B cell (primary cell): ENCODE measurements at regions not wholly inside any gene's neighbourhood (a gene's known extent, or its start where the extent isn't known, plus 50 kb on each side); places are given as distances from the start of the nearest gene placed in this dataset.

ENCODE experiments used
- ATAC-seq: fragments of 200-7000 bp; cut with Tn5 transposase; one replicate; pipeline ENCODE4 v1.10.0; 2021; ENCODE audit warnings: low read depth, mild to moderate bottlenecking, moderate number of reproducible peaks, moderate library complexity
- CTCF ChIA-PET: fragments of 350-600 bp; sonication (Branson Sonifier 250); formaldehyde crosslinking; loops from one replicate; lab custom pipeline; 2021; ENCODE audit warnings: antibody characterized with exemption, inconsistent platforms; lab: Charles Lee
- POLR2A ChIA-PET: fragments of 350-600 bp; sonication (Branson Sonifier 250); formaldehyde crosslinking; loops from one replicate; lab custom pipeline; 2021; ENCODE audit warnings: antibody characterized with exemption; lab: Charles Lee
- DNase-seq: peaks from one replicate; pipeline ENCODE4 v3.0.0; 2013
- H2AFZ ChIP-seq: 2 replicates; pipeline ENCODE4 v1.6.1; 2012; ENCODE audit warnings: mild to moderate bottlenecking, low read depth, low read length; ENCODE audit not compliant: insufficient read depth, poor library complexity, severe bottlenecking
- H3K27ac ChIP-seq, 2 donors: 1 replicate in 1 of 2; 2 replicates in 1 of 2; pipeline ENCODE4 v1.5.1; 2012 to 2013; ENCODE audit warnings: low read length in 2 of 2, mild to moderate bottlenecking in 2 of 2, moderate library complexity in 1 of 2
- H3K27me3 ChIP-seq, 4 experiments: fragments of 200-600 bp in 1 of 4; sonication (generic) in 1 of 4; replicated peaks in 1 of 4; 1 replicate in 2 of 4; 2 replicates in 2 of 4; pipeline versions ENCODE4 v1.6.1 to v1.7.0; 2013 to 2016; ENCODE audit warnings: low read length in 3 of 4, mild to moderate bottlenecking in 2 of 4, mixed read lengths in 1 of 4, moderate library complexity in 1 of 4; ENCODE audit not compliant: insufficient read depth in 4 of 4, control insufficient read depth in 3 of 4; ENCODE audit errors: control extremely low read depth in 1 of 4
- H3K36me3 ChIP-seq, 2 experiments: replicated peaks in 1 of 2; 1 replicate in 1 of 2; 2 replicates in 1 of 2; pipeline versions ENCODE4 v1.6.1 to v1.7.1; 2013; ENCODE audit warnings: low read length in 1 of 2; ENCODE audit not compliant: insufficient read depth in 2 of 2, control insufficient read depth in 1 of 2; ENCODE audit errors: control extremely low read depth in 1 of 2, extremely low read depth in 1 of 2
- H3K4me1 ChIP-seq, 2 donors: fragments of 200-600 bp in 1 of 2; sonication (generic) in 1 of 2; 1 replicate in 1 of 2; 2 replicates in 1 of 2; pipeline versions ENCODE4 v1.5.1 to v1.6.1; 2013 to 2017; ENCODE audit warnings: low read length in 2 of 2; ENCODE audit not compliant: control insufficient read depth in 2 of 2, insufficient read depth in 2 of 2
- H3K4me2 ChIP-seq: replicated peaks from 2 replicates; pipeline ENCODE3; 2012; ENCODE audit warnings: mild to moderate bottlenecking, low read depth, low read length; ENCODE audit not compliant: poor library complexity, severe bottlenecking
- H3K4me3 ChIP-seq, 5 experiments: fragments of 200-600 bp in 1 of 5; sonication (generic) in 1 of 5; 1 replicate in 3 of 5; 2 replicates in 2 of 5; pipeline versions ENCODE4 v1.5.1 to v1.7.0; 2011 to 2016; ENCODE audit warnings: low read length in 4 of 5, mild to moderate bottlenecking in 4 of 5, low read depth in 2 of 5, control low read depth in 1 of 5, moderate library complexity in 1 of 5; ENCODE audit not compliant: insufficient read depth in 1 of 5; ENCODE audit errors: control extremely low read depth in 1 of 5, extremely low read depth in 1 of 5
- H3K79me2 ChIP-seq: fragments of 200-600 bp; sonication (generic); one replicate; pipeline ENCODE4 v1.6.0; 2016; ENCODE audit warnings: low read length; ENCODE audit not compliant: control insufficient read depth, insufficient read depth
- H3K9ac ChIP-seq: fragments of 200-600 bp; sonication (generic); 2 replicates; pipeline ENCODE4 v1.6.1; 2017; ENCODE audit warnings: mild to moderate bottlenecking, low read length, moderate library complexity
- H3K9me3 ChIP-seq, 3 donors: one replicate each; pipeline versions ENCODE4 v1.6.1 to v1.7.1; 2013; ENCODE audit warnings: low read length in 2 of 3; ENCODE audit not compliant: control insufficient read depth in 2 of 3, insufficient read depth in 1 of 3; ENCODE audit errors: control extremely low read depth in 1 of 3
- H4K20me1 ChIP-seq: 2 replicates; pipeline ENCODE4 v1.6.0; 2012; ENCODE audit warnings: mild to moderate bottlenecking, low read length; ENCODE audit not compliant: insufficient read depth, control insufficient read depth, poor library complexity, severe bottlenecking
- H3K27ac Mint-ChIP-seq: one replicate; pipeline ENCODE4 v1.8.0; 2021; ENCODE audit warnings: mixed read lengths
- H3K27me3 Mint-ChIP-seq: one replicate; pipeline ENCODE4 v1.8.0; 2021; ENCODE audit warnings: mixed read lengths
- H3K4me1 Mint-ChIP-seq: one replicate; pipeline ENCODE4 v1.8.0; 2021; ENCODE audit warnings: mixed read lengths
- H3K4me3 Mint-ChIP-seq: one replicate; pipeline ENCODE4 v1.8.0; 2021; ENCODE audit warnings: mixed read lengths
- H3K9me3 Mint-ChIP-seq: one replicate; pipeline ENCODE4 v1.8.0; 2022; ENCODE audit warnings: mixed read lengths; ENCODE audit not compliant: insufficient read depth
- CTCF ChIP-seq: fragments of 200-600 bp; IDR thresholded peaks from one replicate; pipeline ENCODE4 v1.8.0; 2022; ENCODE audit warnings: antibody characterized with exemption, mild to moderate bottlenecking
- EZH2 ChIP-seq: IDR thresholded peaks from 2 replicates; pipeline ENCODE4 v1.6.1; 2012; ENCODE audit warnings: borderline replicate concordance, low read depth, mild to moderate bottlenecking, moderate library complexity, low read length; ENCODE audit not compliant: insufficient read depth, poor library complexity, severe bottlenecking
- WGBS: methylation state at CpG from one replicate; pipeline ENCODE4 v1.1.5; 2013; ENCODE audit warnings: missing lambda C conversion rate; ENCODE audit not compliant: insufficient coverage; 5-methylcytosine and 5-hydroxymethylcytosine counted together
- intact Hi-C: fragments of 100-400 bp; cut with micrococcal nuclease; formaldehyde crosslinking; loops from one replicate; pipeline ENCODE4 v1.10.0; 2022

- no peak overlapping the region for H3K27ac ChIP-seq
- H3K36me3 ChIP-seq, result no peaks in the 10 kb centered on the region
- peaks cover 12% of the 10 kb centered on the region for H3K27me3 Mint-ChIP-seq
- H3K4me2 ChIP-seq, result no peak overlapping the region
- POLR2A ChIA-PET, result no interaction called here
- CTCF ChIA-PET, result no interaction called here
- H3K4me1 Mint-ChIP-seq, result no peaks in the 10 kb centered on the region
- no peak overlapping the region for H2AFZ ChIP-seq
- H3K9me3 Mint-ChIP-seq, result no peaks in the 10 kb centered on the region
- H3K4me3 ChIP-seq, result no peak overlapping the region
- H3K9me3 ChIP-seq, result no peaks in the 10 kb centered on the region
- no peaks in the 10 kb centered on the region for H4K20me1 ChIP-seq
- no peak overlapping the region for H3K4me3 Mint-ChIP-seq
- H3K79me2 ChIP-seq, result no peaks in the 10 kb centered on the region
- H3K9ac ChIP-seq, result no peak overlapping the region
- WGBS, result 87% methylated on average over 3 of the region's 3 CpGs
- intact Hi-C loops, result loop anchor here (5.0 kb wide), 1 partner anchor 161 kb away; no protein-coding TSS in a partner anchor
- H3K27ac Mint-ChIP-seq, result no peak overlapping the region
- DNase-seq, result no peak
- H3K4me1 ChIP-seq, result no peaks in the 10 kb centered on the region
- TF ChIP-seq CTCF (no peak), EZH2 (no peak)
- no peak for ATAC-seq
- no peaks in the 10 kb centered on the region for H3K27me3 ChIP-seq
Observed at GRCh38 chr12:107446476-107446875, 239.1 kb upstream of the PWP1 start.

- Mint-ChIP-seq H3K4me3 (no peak overlapping the region), H3K27ac (no peak overlapping the region), H3K9me3 (no peaks in the 10 kb centered on the region), H3K27me3 (peaks cover 17% of the 10 kb centered on the region), H3K4me1 (no peaks in the 10 kb centered on the region)
- no peaks in the 10 kb centered on the region for H3K4me1 ChIP-seq
- no peak overlapping the region for H3K4me3 ChIP-seq
- no peak overlapping the region for H2AFZ ChIP-seq
- intact Hi-C loops, result loop anchor here (5.0 kb wide), 1 partner anchor 160 kb away; no protein-coding TSS in a partner anchor
- 87% methylated on average over 4 of the region's 5 CpGs for WGBS
- no peak overlapping the region for H3K4me2 ChIP-seq
- H3K27me3 ChIP-seq, result no peaks in the 10 kb centered on the region
- no peak overlapping the region for H3K9ac ChIP-seq
- no peak overlapping the region for H3K27ac ChIP-seq
- no peaks in the 10 kb centered on the region for H3K36me3 ChIP-seq
- ChIA-PET CTCF (no interaction called here), POLR2A (no interaction called here)
- ATAC-seq (no peak), DNase-seq (no peak)
- no peaks in the 10 kb centered on the region for H3K79me2 ChIP-seq
- no peaks in the 10 kb centered on the region for H4K20me1 ChIP-seq
- no peaks in the 10 kb centered on the region for H3K9me3 ChIP-seq
- TF ChIP-seq CTCF, result no peak
- TF ChIP-seq EZH2, result no peak
Observed at GRCh38 chr12:107447336-107447735, 238.3 kb upstream of the PWP1 start.
